LoVo (cell line): ENCODE measurements at regions not wholly inside any gene's neighbourhood (a gene's known extent, or its start where the extent isn't known, plus 50 kb on each side); places are given as distances from the start of the nearest gene placed in this dataset.

Experiments used
- DNase-seq: peaks from one replicate; pipeline ENCODE4 v3.0.0-alpha.2; 2016; ENCODE audit warnings: low spot score

DNA sequence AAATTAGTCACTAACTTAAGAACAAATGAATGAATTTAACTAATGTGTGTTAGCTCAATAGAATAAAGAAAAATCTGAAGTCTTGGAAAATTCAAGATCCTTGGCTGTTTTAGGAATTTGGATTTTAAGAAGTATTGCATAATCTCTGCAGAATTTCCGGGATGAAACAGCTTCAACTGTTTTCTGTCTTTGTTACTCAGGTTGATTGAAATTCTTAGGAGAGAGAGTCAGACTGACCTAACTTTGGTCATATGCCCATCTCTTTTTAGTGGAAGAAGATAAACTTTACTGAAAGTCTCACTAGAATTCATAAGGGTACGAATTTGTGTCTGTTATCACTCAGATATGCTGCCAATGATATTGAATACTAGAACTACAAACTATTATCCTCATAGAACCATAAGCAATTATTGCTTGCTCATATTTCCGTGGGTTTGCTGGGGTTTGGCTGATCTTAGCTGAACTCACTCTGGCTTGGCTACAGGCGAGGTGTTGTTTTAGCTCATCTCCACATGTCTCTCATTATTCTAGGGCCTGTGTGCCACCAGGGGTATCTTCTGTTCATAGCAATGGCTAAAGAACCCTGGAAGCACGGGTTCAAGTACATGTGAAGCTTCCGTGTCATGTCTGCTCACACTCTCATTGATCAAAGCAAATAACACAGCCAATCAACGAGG lies 257.4 kb upstream of the NOVA1 start:
- DNase-seq: no peak

- no peak for DNase-seq
Measured at GRCh38 chr14:26856876-26857518, 259.2 kb upstream of the NOVA1 start.

DNA sequence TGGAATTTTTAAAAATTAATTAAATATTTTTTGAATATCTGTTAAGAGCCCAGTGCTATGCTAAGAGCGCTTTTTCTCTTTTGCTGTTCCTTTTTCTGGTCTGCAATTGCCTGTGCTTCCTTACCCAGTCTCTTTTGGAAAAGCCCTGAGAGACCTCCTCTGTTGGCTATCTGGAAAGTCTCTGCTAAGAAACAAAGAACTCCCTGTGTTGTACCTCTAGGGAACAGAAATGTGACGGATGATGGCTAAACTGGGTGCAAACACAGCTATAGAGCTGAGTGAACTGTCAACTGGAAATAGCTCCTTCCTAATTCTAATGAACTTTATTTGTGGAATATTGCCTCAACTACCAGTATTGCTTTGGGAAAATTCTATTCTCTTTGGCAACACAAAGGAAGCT lies 261.6 kb upstream of the NOVA1 start:
- no peak for DNase-seq

GRCh38 chr14:26860111-26860510 lies 262.3 kb upstream of the NOVA1 start:
- no peak for DNase-seq

DNA sequence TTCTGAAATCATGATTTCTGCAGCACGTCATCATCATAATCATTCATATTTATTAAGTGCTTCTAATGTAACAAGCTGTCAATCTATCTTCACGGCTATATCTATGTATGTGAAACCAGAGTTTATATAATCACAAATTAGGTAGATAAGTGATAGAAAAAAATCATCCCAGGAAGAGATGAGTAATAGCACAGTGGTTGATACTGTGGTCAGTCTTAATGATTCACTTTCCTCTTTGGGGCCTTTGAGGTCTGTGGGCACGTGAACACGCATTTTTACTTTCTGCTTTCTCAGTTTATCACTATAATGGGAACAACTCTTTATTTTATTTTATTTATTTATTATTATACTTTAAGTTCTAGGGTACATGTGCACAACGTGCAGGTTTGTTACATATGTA lies 265.9 kb upstream of the NOVA1 start:
- DNase-seq: no peak

DNA sequence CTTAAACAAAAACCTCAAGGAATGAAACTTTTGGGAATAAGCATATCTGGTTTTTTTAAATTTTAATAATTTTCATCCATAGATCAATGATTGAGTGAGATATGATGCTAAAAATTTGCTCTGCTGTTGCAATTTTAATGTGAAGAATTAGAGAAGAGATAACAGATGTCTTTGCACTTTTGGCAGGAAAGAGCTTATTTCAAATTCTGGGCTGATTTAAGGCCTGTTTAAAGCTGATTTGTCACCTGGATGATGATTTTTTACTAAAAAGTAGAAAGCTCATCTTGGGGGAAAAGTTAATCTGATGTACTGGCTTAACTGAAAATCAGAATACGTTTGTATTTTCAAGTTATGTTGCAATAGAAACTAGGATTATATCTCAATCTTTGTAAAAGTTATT lies 268.9 kb upstream of the NOVA1 start:
- DNase-seq: no peak

GRCh38 chr14:26867171-26867757 lies 269.4 kb upstream of the NOVA1 start:
- DNase-seq: no peak

DNA sequence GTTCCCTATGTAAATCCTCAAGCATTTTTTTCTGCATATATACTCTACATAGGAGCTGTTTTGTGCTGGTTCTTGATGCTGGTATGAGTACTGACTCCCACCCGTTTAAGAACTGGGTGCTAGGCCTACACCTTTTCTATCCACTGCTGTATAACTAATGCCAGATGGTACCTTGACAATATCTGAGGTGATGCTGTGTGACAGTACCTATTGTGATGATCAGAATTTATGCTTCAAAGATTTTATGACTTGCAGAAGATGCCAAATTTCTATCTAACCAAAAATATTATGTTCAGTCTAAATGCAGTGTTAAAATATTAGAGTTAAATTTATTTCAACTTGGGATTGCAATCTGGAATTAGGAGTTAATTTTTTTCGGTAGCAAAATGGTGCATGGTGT lies 272.3 kb upstream of the NOVA1 start:
- no peak for DNase-seq

- no peak for DNase-seq
Measured at GRCh38 chr14:26870722-26871617, 273.1 kb upstream of the NOVA1 start.

- DNase-seq: no peak
Measured at GRCh38 chr14:26872515-26873361, 274.9 kb upstream of the NOVA1 start.

DNA sequence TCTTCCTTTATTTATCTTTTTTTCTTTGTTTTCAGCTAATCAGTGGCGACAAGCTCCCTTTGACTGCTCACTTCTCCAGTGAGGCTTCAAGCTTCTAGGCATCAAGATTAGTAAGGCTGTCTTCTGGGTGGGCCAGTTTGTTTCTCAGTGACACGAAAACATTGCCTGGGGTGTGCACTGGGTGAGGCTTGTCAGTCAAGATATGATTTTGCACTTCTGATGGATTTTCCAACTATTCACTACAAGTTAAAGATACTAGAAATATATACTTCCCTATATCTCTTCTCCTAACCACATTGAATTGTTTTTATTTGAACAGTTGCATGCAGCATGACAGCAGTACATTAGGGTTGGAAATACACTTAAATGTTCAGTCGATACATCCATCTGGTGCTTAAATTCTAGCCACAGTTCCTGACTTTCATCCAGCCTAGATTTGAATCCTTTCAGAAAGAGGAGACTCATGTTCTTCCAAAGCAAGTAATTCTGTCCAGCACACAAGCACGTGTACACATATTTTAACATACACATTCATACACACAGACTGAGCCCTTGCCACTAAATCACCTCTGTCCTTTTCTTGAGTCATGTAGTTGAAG lies 275.6 kb upstream of the NOVA1 start:
- no peak for DNase-seq

DNA sequence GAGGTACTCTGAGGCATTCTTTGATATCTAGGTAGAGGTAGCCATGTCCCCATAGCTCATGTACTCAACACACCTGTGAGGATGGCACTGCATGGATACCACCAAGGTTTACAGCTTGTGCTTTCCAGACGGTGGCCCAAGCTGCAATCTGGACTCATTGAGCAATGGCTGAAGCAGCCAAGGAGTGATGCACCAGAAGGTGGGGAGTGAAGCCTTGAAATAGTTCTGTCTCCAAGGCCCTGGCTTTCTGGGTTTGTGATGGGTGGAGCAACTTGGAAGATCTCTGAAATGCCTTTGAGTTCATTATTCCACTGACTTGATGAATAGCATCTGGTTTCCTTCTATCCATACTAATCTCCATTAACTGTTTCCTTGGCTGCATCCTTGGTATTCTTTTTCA lies 290.0 kb upstream of the NOVA1 start:
- no peak for DNase-seq

- DNase-seq: no peak
Measured at GRCh38 chr14:26888592-26888991, 290.8 kb upstream of the NOVA1 start.

DNA sequence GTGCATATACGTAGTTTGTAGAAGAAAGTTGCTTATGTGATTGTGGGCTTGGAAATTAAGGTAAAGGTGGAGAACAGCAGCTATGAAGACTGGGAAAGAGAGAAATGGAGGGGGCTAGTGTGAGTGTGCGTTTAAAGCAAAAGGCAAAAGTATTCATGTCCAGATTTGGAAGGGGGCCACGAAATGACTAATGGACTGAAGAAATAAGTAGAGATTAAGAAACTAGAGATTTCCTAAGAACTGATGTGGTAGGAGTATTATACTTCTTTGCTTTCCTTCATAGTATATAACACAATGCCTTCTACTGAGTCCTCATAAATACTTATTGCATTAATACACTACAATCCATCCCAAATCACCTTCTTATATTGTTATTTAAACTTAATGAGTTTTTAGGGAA lies 298.6 kb upstream of the NOVA1 start:
- no peak for DNase-seq

- no peak for DNase-seq
Measured at GRCh38 chr14:26897196-26897595, 299.4 kb upstream of the NOVA1 start.

DNA sequence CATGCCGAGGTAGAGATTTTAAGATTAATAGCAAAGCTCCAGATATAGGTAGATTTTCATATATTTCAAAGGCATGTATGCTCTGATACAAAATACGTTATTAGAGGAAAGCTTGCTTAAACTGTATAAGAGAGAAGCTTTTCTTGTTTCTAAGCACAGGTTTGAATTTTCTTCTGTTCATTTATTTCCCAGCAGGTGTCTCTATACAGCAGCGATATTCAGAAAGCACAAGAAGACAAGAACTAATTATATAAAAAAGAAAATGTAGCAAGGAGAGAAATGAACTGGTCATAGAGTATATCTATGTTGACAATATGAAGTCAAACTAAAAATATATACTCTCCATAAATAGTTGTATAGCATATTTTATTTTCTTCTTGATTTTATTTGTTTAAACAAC lies 307.4 kb upstream of the NOVA1 start:
- DNase-seq: no peak

- DNase-seq: no peak
Measured at GRCh38 chr14:26913786-26914185, 316.0 kb upstream of the NOVA1 start.

- DNase-seq: peak; percentile 6
Measured at GRCh38 chr14:26917086-26917485, 319.3 kb upstream of the NOVA1 start.

DNA sequence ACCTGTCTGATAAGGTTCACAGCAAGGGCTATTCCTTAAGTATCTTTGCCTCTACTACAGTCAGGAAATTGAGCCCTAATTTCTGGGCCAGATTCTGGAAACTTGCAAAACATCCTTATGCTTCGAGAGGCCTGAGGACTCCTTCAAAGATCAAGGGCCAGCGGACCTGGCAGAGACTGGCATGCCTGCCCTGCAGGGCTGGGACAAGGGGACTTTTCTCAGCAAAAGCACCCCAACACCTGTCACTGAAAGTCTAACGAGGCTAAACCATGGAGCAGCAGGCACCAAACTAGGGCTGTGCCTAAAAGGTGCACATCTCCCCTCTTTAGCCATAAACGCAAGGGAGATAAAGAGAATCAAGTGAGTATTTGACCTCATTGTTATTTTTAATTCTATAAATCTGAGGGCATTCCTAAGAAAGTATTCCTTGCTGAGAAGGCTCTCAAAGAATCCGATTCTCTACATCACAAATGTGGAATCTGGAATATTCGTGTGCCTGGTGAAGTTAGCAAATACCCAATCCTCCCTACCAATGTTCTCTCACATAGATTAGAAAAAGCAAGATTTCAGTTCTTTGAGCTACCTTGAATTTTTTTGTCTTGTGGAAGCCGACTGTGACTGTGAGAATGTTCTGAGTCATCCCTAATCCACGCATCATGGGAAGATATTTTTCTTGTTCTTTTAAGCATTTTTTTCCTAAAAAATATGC lies 328.2 kb upstream of the NOVA1 start:
- DNase-seq: no peak

GRCh38 chr14:26926585-26926984 lies 328.8 kb upstream of the NOVA1 start:
- no peak for DNase-seq

GRCh38 chr14:26928019-26928418 lies 330.2 kb upstream of the NOVA1 start:
- DNase-seq: no peak
